OCI-LY3 (cell line): ENCODE measurements at regions not wholly inside any gene's neighbourhood (a gene's known extent, or its start where the extent isn't known, plus 50 kb on each side); places are given as distances from the start of the nearest gene placed in this dataset.

Experiments
- EZH2phosphoT487 ChIP-seq: fragments of 200-600 bp; shearing (Covaris generic); IDR thresholded peaks from 2 replicates; pipeline ENCODE4 v1.6.1; 2018; ENCODE audit warnings: antibody characterized with exemption, mixed run types, low read depth
- TF ChIP-seq, protein P1 (sequence below): fragments of 200-600, 300-600 bp; sonication (generic); IDR thresholded peaks from 2 replicates; pipeline ENCODE4 v1.5.1; 2014; ENCODE audit warnings: antibody characterized with exemption, low read length, low read depth

DNA sequence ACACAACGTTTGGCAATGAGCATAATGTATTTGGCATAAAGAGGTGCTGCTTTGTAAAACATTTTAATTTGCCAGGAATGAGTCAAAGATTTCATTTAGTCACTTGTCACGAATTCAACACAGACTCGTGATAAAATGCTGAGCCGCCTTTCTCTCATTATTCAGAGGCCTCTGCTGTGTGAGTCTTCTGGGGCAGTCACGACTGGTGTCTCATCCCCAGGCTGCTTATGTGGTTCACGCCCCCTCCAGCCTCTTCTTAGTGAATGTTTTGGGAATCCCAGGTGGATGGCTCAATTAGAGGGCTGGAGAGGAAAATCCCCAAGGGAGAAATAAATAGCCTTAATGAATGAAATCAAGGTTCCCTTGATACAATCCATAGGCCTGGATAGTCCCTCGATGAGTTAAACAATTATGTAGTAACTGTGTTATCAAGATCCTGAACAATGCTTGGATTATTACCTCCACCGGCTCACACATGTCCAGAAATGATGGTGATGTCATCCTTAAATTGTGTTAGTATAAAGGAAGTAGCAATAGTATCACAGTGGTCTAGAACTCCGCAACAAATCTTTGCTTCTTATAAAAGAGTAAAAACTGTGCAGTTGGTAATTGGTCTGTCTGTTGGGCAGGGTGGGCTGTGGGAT, 192.1 kb upstream of the ADAMTS16 start:
- TF ChIP-seq, protein P1, sequence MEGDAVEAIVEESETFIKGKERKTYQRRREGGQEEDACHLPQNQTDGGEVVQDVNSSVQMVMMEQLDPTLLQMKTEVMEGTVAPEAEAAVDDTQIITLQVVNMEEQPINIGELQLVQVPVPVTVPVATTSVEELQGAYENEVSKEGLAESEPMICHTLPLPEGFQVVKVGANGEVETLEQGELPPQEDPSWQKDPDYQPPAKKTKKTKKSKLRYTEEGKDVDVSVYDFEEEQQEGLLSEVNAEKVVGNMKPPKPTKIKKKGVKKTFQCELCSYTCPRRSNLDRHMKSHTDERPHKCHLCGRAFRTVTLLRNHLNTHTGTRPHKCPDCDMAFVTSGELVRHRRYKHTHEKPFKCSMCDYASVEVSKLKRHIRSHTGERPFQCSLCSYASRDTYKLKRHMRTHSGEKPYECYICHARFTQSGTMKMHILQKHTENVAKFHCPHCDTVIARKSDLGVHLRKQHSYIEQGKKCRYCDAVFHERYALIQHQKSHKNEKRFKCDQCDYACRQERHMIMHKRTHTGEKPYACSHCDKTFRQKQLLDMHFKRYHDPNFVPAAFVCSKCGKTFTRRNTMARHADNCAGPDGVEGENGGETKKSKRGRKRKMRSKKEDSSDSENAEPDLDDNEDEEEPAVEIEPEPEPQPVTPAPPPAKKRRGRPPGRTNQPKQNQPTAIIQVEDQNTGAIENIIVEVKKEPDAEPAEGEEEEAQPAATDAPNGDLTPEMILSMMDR: no peak
- no peak for TF ChIP-seq EZH2phosphoT487
